ENCODE measurements at regions not wholly inside any gene's neighbourhood (a gene's known extent, or its start where the extent isn't known, plus 50 kb on each side); places are given as distances from the start of the nearest gene placed in this dataset.
"Not testable (repeated sequence)": the region's sequence is repeated elsewhere in the genome, so short reads cannot be mapped to it uniquely, and the experiment has no call there.

GRCh38 chr1:3992746-3993145 lies 92.7 kb upstream of the C1orf174 start:
- DNase-seq, result no peak

- no peak for DNase-seq
Measured at GRCh38 chr1:3993619-3994375, 93.7 kb upstream of the C1orf174 start.

GRCh38 chr1:3995141-3995780 lies 95.2 kb upstream of the C1orf174 start:
- DNase-seq, result no peak

- no peak for DNase-seq
Measured at GRCh38 chr1:3996846-3997705, 97.0 kb upstream of the C1orf174 start.

- DNase-seq, result no peak
Measured at GRCh38 chr1:3998086-3998485, 98.0 kb upstream of the C1orf174 start.

GRCh38 chr1:3999514-3999913 lies 99.4 kb upstream of the C1orf174 start:
- not testable (repeated sequence) for DNase-seq

- DNase-seq, result no peak
Measured at GRCh38 chr1:3999941-4000735, 100.1 kb upstream of the C1orf174 start.

GRCh38 chr1:4000811-4001251 lies 100.8 kb upstream of the C1orf174 start:
- no peak for DNase-seq

GRCh38 chr1:4001461-4001860 lies 101.4 kb upstream of the C1orf174 start:
- no peak for DNase-seq

- no peak for DNase-seq
Measured at GRCh38 chr1:4002061-4002521, 102.0 kb upstream of the C1orf174 start.

GRCh38 chr1:4002741-4003140 lies 102.7 kb upstream of the C1orf174 start:
- no peak for DNase-seq

- no peak for DNase-seq
Measured at GRCh38 chr1:4003846-4004505, 103.9 kb upstream of the C1orf174 start.

GRCh38 chr1:4004635-4005430 lies 104.8 kb upstream of the C1orf174 start:
- no peak for DNase-seq

- DNase-seq, result no peak
Measured at GRCh38 chr1:4005431-4005830, 105.4 kb upstream of the C1orf174 start.

GRCh38 chr1:4006676-4007374 lies 106.8 kb upstream of the C1orf174 start:
- no peak for DNase-seq

- DNase-seq, result no peak
Measured at GRCh38 chr1:4010284-4010683, 110.2 kb upstream of the C1orf174 start.

GRCh38 chr1:4010814-4011605 lies 110.9 kb upstream of the C1orf174 start:
- DNase-seq, result no peak

GRCh38 chr1:4016351-4017130 lies 116.5 kb upstream of the C1orf174 start:
- no peak for DNase-seq
